Memory B cell (primary cell): ENCODE measurements at regions not wholly inside any gene's neighbourhood (a gene's known extent, or its start where the extent isn't known, plus 50 kb on each side); places are given as distances from the start of the nearest gene placed in this dataset.

Experiments used
- ATAC-seq: fragments of 150-1000 bp; cut with Tn5 transposase; 2 replicates; pipeline ENCODE4 v1.10.0; 2021; ENCODE audit warnings: low read depth, mild to moderate bottlenecking, moderate library complexity
- DNase-seq, 2 donors: peaks; one replicate each; pipeline ENCODE4 v3.0.0; 2022; ENCODE audit warnings: low spot score in 2 of 2
- H3K27ac Mint-ChIP-seq: one replicate; pipeline ENCODE4 v1.8.0; 2022; ENCODE audit warnings: mild to moderate bottlenecking, moderate library complexity, mixed read lengths
- H3K27me3 Mint-ChIP-seq: one replicate; pipeline ENCODE4 v1.8.0; 2022; ENCODE audit warnings: mixed read lengths
- H3K36me3 Mint-ChIP-seq: one replicate; pipeline ENCODE4 v1.8.0; 2022; ENCODE audit warnings: mild to moderate bottlenecking, mixed read lengths
- H3K4me1 Mint-ChIP-seq: one replicate; pipeline ENCODE4 v1.8.0; 2022; ENCODE audit warnings: mixed read lengths
- H3K4me3 Mint-ChIP-seq: one replicate; pipeline ENCODE4 v1.8.0; 2022; ENCODE audit warnings: mild to moderate bottlenecking, moderate library complexity, mixed read lengths
- H3K9me3 Mint-ChIP-seq: one replicate; pipeline ENCODE4 v1.8.0; 2022; ENCODE audit warnings: mixed read lengths

DNA sequence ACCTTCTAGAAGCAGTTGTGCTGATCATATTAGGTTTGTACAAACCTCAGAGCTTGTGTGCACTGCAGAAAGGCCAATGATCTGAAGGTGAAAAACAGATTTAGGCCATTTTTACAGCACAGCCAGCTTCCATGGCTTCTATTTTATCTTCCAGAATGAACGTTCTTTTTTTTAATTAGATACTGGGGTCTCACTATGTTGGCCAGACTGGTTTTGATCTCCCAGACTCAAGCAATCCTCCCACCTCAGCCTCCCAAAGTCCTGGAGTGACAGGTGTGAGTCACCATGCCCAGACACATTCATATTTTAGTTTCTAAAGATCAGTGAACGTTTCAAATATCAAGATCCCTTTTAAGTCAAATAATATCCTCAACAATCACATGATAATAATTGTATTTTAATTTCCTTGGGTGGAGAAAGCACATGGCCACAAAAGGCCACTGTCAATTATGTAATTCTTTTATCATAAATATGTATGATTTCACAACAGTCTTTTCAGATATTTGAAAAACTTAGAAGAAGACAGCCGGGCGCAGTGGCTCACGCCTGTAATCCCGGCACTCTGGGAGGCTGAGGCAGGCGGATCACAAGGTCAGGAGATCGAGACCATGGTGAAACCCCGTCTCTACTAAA, 326.7 kb upstream of the JARID2 start:
- Mint-ChIP-seq H3K4me3 (no peak overlapping the region), H3K9me3 (no peaks in the 10 kb centered on the region), H3K27ac (no peak overlapping the region), H3K36me3 (no peaks in the 10 kb centered on the region), H3K4me1 (peaks cover 5% of the 10 kb centered on the region), H3K27me3 (no peaks in the 10 kb centered on the region)
- ATAC-seq (no peak), DNase-seq (no peak)

DNA sequence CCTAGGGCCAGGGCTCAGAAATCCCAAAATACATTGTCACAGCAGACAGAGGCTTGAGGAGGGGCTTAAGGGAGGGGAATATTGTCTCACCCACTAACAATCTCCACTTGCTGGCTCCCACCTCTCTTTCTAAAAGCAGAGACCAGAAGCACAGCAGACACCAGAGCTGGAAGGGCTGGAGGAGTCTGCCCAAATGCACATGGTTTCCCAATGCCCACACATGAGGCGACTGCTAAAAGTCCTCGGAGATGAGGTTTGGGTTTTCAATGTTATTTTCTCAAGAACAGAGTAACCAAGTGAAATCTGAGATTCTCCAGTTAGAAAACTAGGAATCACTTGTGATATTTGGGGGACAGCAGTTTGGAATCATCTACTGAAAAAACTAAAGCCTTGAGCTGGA, 325.6 kb upstream of the JARID2 start:
- no peak overlapping the region for H3K4me3 Mint-ChIP-seq
- DNase-seq (no peak), ATAC-seq (no peak)
- no peak overlapping the region for H3K27ac Mint-ChIP-seq
- H3K27me3 Mint-ChIP-seq = peaks cover 2% of the 10 kb centered on the region
- no peaks in the 10 kb centered on the region for H3K9me3 Mint-ChIP-seq
- H3K4me1 Mint-ChIP-seq = peaks cover 5% of the 10 kb centered on the region
- H3K36me3 Mint-ChIP-seq = no peaks in the 10 kb centered on the region

DNA sequence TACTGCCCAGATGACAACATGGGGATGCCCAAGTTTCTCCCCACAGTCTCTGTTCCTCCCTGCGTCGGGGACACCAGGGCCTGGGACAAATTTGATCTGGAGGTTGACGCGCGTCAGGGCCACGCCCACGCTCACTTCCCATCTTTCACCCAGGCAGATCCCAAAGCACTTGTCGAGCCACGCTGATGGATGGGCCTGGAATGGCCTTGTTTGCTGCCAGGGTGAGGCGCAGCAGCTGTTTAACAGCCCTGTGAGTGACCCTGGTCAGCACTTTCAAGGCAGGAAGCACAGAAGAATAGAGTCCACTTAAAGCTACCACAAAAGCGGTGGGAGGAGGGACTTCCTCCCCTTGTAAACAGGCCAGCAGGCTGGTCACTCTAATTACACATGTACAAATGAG, 324.7 kb upstream of the JARID2 start:
- Mint-ChIP-seq H3K9me3 (no peaks in the 10 kb centered on the region), H3K27ac (no peak overlapping the region), H3K36me3 (no peaks in the 10 kb centered on the region), H3K4me3 (no peak overlapping the region), H3K4me1 (peaks cover 5% of the 10 kb centered on the region), H3K27me3 (peaks cover 2% of the 10 kb centered on the region)
- no peak for ATAC-seq
- no peak for DNase-seq

DNA sequence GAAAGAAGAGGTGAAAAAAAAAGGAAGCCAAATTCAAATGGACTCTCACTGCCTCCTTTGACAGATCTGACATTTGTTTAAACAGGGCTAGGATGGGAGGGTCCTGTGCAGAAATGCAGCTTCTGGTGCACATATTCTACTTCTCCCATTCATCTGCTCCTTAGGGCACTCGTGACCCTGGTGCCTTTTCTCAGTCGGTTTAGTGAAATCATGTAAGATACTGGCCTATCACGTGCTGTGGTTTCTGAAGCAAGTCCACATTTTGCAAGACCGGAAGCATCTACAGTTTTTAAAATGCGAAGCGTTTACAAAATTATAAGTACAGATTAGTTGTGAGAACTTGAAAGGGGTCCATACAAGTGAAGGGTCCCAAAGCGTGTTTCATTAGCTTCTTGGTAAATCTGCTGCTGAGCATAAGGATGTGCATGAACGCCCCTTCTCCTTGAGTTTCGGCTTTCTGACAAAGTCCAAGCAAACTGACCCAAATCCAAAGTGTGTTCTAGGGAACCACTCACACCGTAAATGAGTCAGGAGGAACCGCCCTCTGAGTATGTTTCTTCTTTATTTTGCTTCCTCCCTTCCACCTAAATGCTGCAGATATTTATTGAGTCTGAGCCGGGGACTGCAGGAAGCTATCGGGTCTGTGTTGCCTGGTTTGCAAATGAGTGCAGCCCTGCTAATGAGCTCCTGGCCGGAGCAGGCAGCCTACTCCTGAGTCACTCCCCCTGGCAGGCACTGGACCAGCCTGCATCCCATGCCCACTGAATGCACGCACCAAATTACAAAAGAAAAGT, 323.8 kb upstream of the JARID2 start:
- Mint-ChIP-seq H3K9me3 (no peaks in the 10 kb centered on the region), H3K27ac (no peak overlapping the region), H3K36me3 (no peaks in the 10 kb centered on the region), H3K4me3 (peak overlapping the region; percentile 6), H3K27me3 (peaks cover 2% of the 10 kb centered on the region), H3K4me1 (peaks cover 5% of the 10 kb centered on the region)
- no peak for ATAC-seq
- no peak for DNase-seq

DNA sequence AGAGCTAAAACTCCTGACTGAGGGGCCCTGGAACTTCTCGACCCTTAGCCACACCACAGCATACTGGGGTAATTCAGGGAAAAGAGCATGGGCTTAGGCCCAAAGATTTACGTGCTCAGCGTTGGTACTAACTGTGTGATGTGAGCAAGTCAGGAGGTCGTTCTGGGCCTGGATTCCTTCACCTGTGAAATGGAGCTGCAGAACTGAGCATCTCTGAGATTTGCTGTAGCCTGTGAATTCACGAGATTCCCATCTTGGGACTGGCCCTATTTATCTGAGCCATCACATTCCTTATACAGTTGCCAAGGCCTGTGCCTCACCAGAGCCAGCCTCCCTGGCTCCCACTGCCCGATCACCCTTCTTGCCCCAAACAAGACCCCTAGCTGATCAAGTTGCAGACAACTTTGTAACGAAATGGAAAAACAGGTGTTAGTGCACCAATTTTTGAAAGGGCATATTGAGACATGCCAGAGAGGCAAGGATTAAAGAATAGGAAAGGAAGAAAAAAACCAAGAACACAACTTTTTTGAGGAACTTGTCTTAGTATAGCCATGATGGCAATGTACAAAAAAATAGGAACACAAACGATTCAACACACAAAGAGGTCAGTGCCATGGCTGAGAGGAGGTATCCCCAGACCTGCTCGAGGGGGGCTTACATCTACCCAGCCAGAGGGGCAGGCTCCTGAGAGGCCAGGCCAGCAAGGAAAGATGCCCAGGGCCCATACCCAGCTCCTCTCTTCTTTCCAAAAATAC, 323.0 kb upstream of the JARID2 start:
- peaks cover 5% of the 10 kb centered on the region for H3K4me1 Mint-ChIP-seq
- DNase-seq = no peak
- H3K27me3 Mint-ChIP-seq = peaks cover 2% of the 10 kb centered on the region
- peak overlapping the region; percentile 15 for H3K27ac Mint-ChIP-seq
- no peaks in the 10 kb centered on the region for H3K36me3 Mint-ChIP-seq
- ATAC-seq = no peak
- H3K9me3 Mint-ChIP-seq = no peaks in the 10 kb centered on the region
- H3K4me3 Mint-ChIP-seq = no peak overlapping the region

DNA sequence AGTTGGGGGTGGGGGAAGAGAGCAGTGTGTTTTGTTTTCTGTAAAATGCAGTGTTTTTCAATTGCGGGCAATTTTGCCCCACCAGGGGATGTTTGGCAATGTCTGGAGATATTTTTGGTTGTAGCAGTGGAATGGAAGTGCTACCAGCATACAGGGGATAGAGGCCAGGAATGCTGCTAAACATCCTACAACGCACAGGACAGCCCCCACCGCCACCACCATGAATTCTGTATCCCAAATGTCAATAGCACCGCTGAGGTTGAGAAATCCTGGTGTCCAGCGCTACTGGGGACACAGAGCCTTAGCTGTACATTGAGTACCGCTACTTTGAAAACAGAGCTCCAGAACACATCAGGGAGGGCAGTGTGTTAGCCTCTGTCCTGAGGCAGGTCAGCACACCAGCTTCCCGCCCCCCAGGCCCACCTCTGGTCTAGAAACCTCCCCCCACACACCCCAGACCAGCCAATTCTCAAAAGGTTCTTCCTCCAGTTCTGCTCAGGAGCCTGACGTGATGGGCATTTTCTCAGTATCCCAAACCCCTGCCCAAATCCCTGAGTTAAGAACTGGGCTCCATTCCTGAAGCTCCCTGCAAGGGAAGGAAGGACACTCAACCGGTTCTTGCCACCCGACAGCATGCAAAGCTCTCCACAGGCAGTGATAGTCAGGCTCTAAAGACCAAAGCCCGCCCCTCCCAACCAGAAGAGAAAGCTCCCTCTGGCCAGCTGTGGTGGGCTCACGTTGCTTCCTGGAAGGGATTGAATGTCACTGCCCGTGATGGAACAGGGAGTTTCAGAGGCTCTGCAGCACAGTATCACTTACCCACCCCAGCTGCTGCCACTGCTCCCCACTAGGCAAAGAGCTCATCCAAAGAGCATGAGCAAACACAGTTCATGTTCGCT, 321.5 kb upstream of the JARID2 start:
- H3K4me1 Mint-ChIP-seq = peaks cover 7% of the 10 kb centered on the region
- H3K36me3 Mint-ChIP-seq = no peaks in the 10 kb centered on the region
- H3K9me3 Mint-ChIP-seq = no peaks in the 10 kb centered on the region
- DNase-seq (no peak), ATAC-seq (no peak)
- H3K4me3 Mint-ChIP-seq = no peak overlapping the region
- H3K27ac Mint-ChIP-seq = no peak overlapping the region
- peaks cover 2% of the 10 kb centered on the region for H3K27me3 Mint-ChIP-seq

DNA sequence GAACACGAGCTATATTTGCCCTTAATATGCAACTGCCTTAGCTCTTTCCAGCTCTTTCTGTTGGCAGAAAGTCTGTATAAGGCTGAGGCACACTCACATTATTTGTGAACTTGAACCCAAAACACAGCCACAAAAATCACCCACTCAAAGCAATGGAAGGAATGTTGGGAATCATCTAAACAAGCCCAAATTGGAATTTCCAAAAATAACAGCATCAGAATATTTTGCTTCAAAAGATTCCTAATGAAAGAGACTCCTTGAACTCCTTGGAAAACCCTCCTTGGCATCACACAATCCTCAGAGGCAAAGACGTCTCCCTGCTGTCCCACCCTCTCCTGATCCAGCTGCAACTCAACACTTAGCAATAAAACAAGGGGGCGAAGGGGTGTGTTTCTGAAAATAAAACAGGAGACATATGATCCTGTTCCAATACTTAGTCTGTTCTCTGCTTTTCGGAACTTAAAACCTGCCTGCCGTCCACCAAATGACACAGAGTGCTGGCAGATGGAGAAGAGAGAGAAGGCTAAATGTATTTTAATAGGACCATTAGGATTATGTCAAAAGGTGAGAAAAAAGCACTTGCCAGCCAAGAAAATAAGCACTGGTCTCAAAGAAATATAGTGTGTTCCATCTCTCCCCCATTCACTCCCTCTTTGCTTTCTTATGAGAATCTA, 320.7 kb upstream of the JARID2 start:
- Mint-ChIP-seq H3K27ac (no peak overlapping the region), H3K9me3 (no peaks in the 10 kb centered on the region), H3K36me3 (no peaks in the 10 kb centered on the region), H3K27me3 (peaks cover 2% of the 10 kb centered on the region), H3K4me3 (no peak overlapping the region), H3K4me1 (peaks cover 7% of the 10 kb centered on the region)
- DNase-seq (no peak), ATAC-seq (no peak)

DNA sequence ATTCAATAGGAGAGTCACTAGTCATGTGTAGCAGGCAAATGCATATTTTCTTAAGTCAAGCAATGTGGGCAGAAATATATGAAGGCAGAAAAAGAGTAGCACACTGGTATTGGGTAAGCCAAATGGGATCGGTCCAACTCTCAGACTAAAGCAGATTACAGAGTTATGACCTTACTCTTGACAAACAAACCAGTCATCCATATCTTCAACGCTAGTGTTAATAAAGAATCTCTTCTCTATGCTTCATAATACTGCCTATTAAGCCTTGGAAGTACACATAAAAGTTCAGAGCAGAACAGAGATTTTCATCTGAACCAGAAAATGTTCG, 320.2 kb upstream of the JARID2 start:
- no peak for DNase-seq
- Mint-ChIP-seq H3K9me3 (no peaks in the 10 kb centered on the region), H3K4me1 (peaks cover 7% of the 10 kb centered on the region), H3K27ac (no peak overlapping the region), H3K27me3 (peaks cover 2% of the 10 kb centered on the region), H3K4me3 (no peak overlapping the region), H3K36me3 (no peaks in the 10 kb centered on the region)
- no peak for ATAC-seq

DNA sequence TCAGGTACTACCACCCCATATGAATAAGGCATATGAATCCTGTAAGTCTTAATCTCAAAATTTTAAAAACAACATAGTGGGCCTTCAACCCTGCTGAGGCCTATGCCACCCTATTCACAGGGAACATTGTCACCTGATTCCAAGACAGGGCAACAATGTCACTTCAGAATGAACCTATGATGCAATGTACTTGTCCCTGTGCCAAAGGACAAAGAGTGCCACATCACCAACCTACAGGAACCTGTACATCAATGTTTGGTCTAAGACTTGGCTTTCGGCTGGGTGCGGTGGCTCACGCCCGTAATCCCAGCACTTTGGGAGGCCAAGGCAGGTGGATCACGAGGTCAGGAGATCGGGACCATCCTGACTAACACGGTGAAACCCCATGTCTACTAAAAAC, 318.5 kb upstream of the JARID2 start:
- H3K9me3 Mint-ChIP-seq = peaks cover 2% of the 10 kb centered on the region
- peaks cover 4% of the 10 kb centered on the region for H3K4me1 Mint-ChIP-seq
- H3K4me3 Mint-ChIP-seq = no peak overlapping the region
- DNase-seq (no peak), ATAC-seq (no peak)
- peaks cover 2% of the 10 kb centered on the region for H3K27me3 Mint-ChIP-seq
- H3K36me3 Mint-ChIP-seq = peaks cover 2% of the 10 kb centered on the region
- H3K27ac Mint-ChIP-seq = no peak overlapping the region

DNA sequence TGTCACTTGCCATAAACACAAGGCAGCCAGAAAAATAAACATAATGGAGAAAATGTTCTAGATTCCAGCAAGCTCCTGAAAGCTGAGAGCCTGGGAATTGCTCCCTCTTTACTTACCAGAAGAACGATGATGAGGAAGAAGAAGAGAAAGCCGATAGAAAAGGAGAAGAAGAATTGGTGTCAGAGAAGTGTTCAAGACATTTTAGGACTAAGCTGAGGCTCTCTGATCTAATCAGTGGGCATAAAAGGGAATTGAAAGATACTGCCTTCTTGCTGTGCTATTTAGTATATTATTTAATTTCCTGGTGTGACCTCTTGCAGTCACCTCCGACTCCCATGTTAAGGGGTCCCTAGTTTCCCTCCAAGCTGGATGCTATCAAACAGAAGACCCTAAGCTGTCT, 316.6 kb upstream of the JARID2 start:
- ATAC-seq (no peak), DNase-seq (no peak)
- Mint-ChIP-seq H3K4me1 (peaks cover 2% of the 10 kb centered on the region), H3K27ac (no peak overlapping the region), H3K4me3 (no peak overlapping the region), H3K36me3 (peaks cover 2% of the 10 kb centered on the region), H3K9me3 (peaks cover 2% of the 10 kb centered on the region), H3K27me3 (peaks cover 2% of the 10 kb centered on the region)

DNA sequence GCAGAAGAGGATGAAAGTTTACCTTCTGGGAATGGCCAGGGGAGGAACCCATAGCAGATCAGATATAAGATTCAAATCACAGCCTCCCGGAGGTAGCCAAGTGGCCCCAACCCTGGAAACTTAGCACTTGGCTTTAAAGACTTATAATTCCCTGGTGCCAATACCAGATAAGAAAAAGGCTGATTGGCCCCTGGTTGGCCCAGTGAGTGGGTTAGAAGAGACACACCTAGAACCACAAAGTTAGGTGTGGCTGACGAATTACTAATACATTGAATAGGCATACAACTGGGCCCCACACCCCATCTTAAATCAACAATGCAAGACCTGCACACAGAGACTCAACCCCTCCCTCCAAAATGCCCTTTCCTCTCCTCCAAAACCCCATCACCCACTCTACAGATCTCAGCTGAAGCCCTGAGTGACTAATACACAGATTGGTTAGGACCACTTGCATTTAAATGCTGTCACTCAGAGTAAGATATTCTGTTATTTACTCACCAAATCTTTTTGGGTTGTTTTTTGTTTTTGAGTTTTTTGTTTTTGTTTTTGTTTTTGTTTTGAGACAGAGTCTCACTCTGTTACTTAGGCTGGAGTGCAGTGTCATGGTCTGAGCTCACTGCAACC, 315.4 kb upstream of the JARID2 start:
- Mint-ChIP-seq H3K4me1 (peaks cover 2% of the 10 kb centered on the region), H3K4me3 (no peak overlapping the region), H3K9me3 (peaks cover 2% of the 10 kb centered on the region), H3K36me3 (peaks cover 2% of the 10 kb centered on the region), H3K27me3 (no peaks in the 10 kb centered on the region), H3K27ac (no peak overlapping the region)
- ATAC-seq (no peak), DNase-seq (no peak)

DNA sequence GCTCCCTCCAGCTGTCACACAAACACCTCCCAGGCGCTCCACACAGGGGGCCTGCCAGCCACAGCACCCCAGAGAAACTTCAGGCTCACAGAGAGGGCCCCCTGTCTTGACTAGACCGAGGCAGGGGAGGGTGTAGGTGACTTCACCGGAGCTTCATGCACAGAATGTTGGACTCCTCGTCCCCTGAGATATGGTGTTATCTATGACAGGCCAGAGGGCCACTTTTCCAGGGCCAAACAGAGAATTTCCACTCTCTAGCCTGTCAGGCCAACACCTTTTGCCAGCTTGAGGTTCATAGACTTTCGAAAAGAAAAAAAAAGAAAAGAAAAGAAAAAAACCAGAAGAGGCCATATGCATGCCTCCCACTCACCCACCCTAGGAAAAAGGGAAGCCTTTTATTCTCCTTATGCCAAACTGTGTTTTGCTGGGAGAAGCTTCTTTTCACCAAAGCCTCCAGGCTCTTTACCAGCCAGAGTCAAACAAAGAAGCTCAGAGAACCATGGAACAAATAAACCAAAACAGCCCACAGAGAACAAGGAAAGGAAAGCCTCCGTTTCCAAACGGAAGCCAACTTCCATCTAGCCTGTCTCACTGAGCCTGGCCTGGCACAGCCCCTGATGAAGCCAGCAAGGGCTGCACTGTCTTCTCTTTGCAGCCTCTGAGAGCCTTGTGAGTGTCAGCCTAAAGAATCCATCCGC, 313.2 kb upstream of the JARID2 start:
- DNase-seq (no peak), ATAC-seq (no peak)
- Mint-ChIP-seq H3K4me1 (peaks cover 2% of the 10 kb centered on the region), H3K4me3 (no peak overlapping the region), H3K36me3 (peaks cover 2% of the 10 kb centered on the region), H3K27ac (no peak overlapping the region), H3K27me3 (no peaks in the 10 kb centered on the region), H3K9me3 (peaks cover 2% of the 10 kb centered on the region)

DNA sequence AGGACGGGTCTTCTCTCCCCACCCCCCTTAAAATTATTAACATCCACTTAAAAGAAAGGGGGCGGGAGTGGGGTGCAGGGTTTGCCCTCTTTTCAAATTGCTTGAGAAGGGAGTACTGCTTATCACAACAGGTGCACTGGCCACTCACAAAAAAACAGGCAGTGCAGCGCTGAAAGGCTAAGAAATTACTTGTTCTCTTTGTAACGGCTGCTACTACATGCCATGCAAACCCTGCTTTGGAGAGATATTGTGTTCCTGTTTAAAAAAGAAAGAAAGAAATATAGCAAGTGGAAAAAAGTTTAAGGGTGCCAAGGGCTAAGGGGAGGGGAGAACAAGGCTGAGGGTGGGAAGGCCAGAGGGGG, 312.7 kb upstream of the JARID2 start:
- ATAC-seq (no peak), DNase-seq (no peak)
- peaks cover 2% of the 10 kb centered on the region for H3K9me3 Mint-ChIP-seq
- H3K4me3 Mint-ChIP-seq = no peak overlapping the region
- H3K36me3 Mint-ChIP-seq = peaks cover 2% of the 10 kb centered on the region
- peaks cover 2% of the 10 kb centered on the region for H3K4me1 Mint-ChIP-seq
- no peak overlapping the region for H3K27ac Mint-ChIP-seq
- H3K27me3 Mint-ChIP-seq = no peaks in the 10 kb centered on the region
